Activated T-cell treated with anti-CD3 and anti-CD28 coated beads for 48 hours (primary cell): ENCODE measurements at regions not wholly inside any gene's neighbourhood (a gene's known extent, or its start where the extent isn't known, plus 50 kb on each side); places are given as distances from the start of the nearest gene placed in this dataset.
"Not testable (repeated sequence)": the region's sequence is repeated elsewhere in the genome, so short reads cannot be mapped to it uniquely, and the experiment has no call there.

Experiments used
- DNase-seq: peaks from one replicate; pipeline ENCODE4 v3.0.0-alpha.2; 2020; ENCODE audit warnings: low read depth

GRCh38 chr15:34528055-34528754, 55.2 kb downstream of the GOLGA8B start:
- not testable (repeated sequence) for DNase-seq

- DNase-seq = not testable (repeated sequence)
Observed at GRCh38 chr15:34527641-34528040, 55.8 kb downstream of the GOLGA8B start.

GRCh38 chr15:34523849-34524248, 59.6 kb downstream of the GOLGA8B start:
- DNase-seq = not testable (repeated sequence)

DNA sequence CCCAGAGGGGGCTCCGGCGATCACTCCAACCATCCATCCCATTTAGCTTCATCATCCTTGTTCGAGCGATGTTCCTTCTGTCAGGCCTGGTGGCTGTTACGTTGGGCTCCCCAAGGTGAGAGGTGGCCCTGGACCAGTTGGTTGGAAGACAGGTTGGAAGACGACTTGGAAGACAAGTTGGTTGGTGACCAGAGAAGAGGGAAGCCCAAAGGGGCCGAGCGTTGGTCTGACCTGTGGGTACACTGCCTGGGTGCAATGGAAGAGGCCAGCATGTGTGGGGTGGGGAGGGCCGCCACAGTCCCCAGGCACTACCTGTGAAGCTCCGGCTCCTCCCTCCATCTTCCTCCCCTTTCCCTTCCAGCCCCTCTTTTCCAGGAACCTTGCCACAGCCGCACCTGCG, 60.9 kb downstream of the GOLGA8B start:
- not testable (repeated sequence) for DNase-seq

GRCh38 chr15:34521802-34522485, 61.5 kb downstream of the GOLGA8B start:
- not testable (repeated sequence) for DNase-seq

- no peak for DNase-seq
Observed at GRCh38 chr15:34520566-34520965, 62.9 kb downstream of the GOLGA8B start.

GRCh38 chr15:34520010-34520409, 63.4 kb downstream of the GOLGA8B start:
- not testable (repeated sequence) for DNase-seq

- peak; percentile 20 for DNase-seq
Observed at GRCh38 chr15:34514251-34514670, 69.2 kb downstream of the GOLGA8B start.

- DNase-seq = no peak
Observed at GRCh38 chr15:34512628-34513027, 70.8 kb downstream of the GOLGA8B start.

DNA sequence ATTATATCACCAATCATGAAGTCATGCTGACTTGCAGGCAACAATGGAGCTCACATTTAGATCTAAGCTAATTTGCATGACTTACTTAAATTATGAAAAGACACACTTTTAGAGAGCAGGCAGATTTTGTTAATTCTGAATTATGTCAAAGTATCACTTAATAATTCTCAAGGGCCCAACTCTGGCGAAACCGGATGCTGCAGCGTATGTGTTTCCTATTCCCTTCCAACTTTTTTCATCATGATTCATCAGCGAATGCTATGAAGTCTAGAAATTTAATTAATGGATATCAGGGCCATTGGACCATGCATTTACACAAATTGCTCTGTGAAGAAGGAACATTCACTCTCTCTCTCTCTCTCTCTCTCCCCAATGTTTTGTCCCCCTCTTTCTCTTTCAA, 63.5 kb upstream of the GOLGA8A start:
- no peak for DNase-seq

DNA sequence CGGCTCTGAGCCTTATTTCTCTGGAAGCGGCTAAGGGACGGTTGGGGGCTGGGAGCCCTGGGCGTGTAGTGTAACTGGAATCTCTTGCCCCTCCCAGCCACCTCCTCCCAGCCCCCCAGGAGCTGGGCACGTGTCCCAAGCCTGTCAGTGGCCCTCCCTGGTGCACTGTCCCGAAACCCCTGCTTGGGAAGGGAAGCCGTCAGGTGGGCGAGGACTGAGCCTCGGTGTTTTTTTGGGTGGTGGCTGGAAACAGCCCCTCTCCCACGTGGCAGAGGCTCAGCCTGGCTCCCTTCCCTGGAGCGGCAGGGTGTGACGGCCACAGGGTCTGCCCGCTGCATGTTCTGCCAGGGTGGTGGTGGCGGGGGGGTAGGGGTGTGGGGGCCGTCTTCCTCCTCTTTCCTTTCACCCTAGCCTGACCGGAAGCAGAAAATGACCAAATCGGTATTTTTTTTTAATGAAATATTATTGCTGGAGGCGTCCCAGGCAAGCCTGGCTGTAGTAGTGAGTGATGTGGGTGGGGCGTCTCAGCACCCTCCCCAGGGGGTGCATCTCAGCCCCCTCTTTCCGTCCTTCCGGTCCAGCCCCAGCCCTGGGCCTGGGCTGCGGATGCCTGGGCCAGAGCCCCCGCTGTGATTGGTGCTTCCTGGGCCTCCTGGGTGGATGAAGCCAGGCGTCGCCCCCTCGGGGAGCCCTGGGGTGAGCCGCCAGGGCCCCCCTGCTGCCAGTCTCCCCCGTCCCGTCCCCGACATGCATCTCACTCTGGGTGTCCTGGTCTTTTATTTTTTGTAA, 58.8 kb upstream of the GOLGA8A start:
- no peak for DNase-seq

GRCh38 chr15:34495707-34496106, 58.1 kb upstream of the GOLGA8A start:
- DNase-seq = not testable (repeated sequence)

GRCh38 chr15:34494084-34494399, 56.4 kb upstream of the GOLGA8A start:
- no peak for DNase-seq

GRCh38 chr15:34493001-34493400, 55.4 kb upstream of the GOLGA8A start:
- DNase-seq = no peak

GRCh38 chr15:34491488-34491887, 53.9 kb upstream of the GOLGA8A start:
- not testable (repeated sequence) for DNase-seq

DNA sequence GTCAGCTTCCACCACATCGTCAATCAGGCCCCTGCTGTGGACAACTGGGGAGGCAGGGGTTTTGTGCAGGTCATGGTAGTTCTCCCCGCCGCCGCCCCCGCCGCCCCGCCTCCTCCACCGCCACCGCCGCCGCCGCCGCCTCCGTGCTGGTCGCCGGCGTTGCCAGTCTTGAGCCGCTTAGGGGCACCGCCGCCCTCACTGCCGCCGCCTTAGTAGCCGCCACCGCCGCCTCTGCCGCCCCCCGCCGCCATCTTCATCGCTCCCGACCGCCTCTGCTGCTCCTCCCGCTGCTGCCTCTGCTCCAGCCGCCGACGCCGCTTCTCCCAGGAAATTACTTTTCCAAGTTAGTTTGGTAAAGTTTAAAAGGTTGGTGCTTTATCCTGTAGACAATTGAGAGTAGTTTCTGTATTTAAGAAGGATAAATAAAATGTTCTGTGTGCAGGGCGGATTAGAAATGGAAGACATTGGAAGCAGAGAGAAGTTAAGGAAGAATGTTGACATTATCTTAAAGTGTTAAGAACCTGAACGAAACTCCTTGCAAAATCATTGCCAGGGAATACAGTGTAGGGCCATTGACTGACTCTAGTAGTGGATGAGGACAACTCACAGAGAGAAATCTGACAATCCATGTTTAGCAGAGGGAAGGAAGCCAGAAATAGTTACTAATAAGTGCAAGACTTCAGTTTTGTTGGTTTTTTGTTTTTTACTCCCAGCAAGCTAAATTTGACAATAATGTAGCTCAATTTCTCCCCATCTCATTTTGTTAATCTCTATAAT, 53.0 kb upstream of the GOLGA8A start:
- no peak for DNase-seq

- not testable (repeated sequence) for DNase-seq
Observed at GRCh38 chr15:34488973-34489959, 51.7 kb upstream of the GOLGA8A start.
